GM12873 (cell line): ENCODE measurements at regions not wholly inside any gene's neighbourhood (a gene's known extent, or its start where the extent isn't known, plus 50 kb on each side); places are given as distances from the start of the nearest gene placed in this dataset.

ENCODE experiments used
- CTCF ChIP-seq: IDR thresholded peaks from 2 replicates; pipeline ENCODE4 v1.5.1; 2012; ENCODE audit warnings: low read depth, mild to moderate bottlenecking, moderate library complexity, low read length, control low read depth; ENCODE audit not compliant: insufficient read depth; ENCODE audit errors: missing control alignments

- TF ChIP-seq CTCF = no peak
Measured at GRCh38 chr18:68275616-68276015, 439.3 kb downstream of the TMX3 start.

GRCh38 chr18:68270017-68270416, 444.9 kb downstream of the TMX3 start:
- TF ChIP-seq CTCF = no peak

GRCh38 chr18:68267583-68267982, 447.3 kb downstream of the TMX3 start:
- no peak for TF ChIP-seq CTCF

GRCh38 chr18:68263481-68263880, 451.4 kb downstream of the TMX3 start:
- TF ChIP-seq CTCF = no peak

GRCh38 chr18:68262690-68263294, 452.1 kb downstream of the TMX3 start:
- TF ChIP-seq CTCF = no peak

- TF ChIP-seq CTCF = no peak
Measured at GRCh38 chr18:68256418-68257067, 458.4 kb downstream of the TMX3 start.

GRCh38 chr18:68244786-68245185, 470.1 kb downstream of the TMX3 start:
- no peak for TF ChIP-seq CTCF
